ENCODE measurements at regions not wholly inside any gene's neighbourhood (a gene's known extent, or its start where the extent isn't known, plus 50 kb on each side); places are given as distances from the start of the nearest gene placed in this dataset.

- TF ChIP-seq ZNF33A (CRISPR knock-in tag; IDR thresholded peaks at IDR 0.05; ENCODE audit: borderline replicate concordance) (no peak), RARA (CRISPR knock-in tag; IDR thresholded peaks at IDR 0.05) (no peak), HDAC1 (CRISPR knock-in tag; IDR thresholded peaks at IDR 0.05) (no peak)
- Histone ChIP-seq H3K4me2 (ENCODE audit: low read depth, low read length) (no peak overlapping the region), H3K9ac (ENCODE audit: insufficient read depth, low read depth, low read length) (no peak overlapping the region), H3K4me3 (replicated peaks in 1 of 3; ENCODE audit: insufficient read depth in 1 of 3, low read depth in 2 of 3, low read length in 3 of 3) (no peak overlapping the region), H3K9me3 (ENCODE audit: low read length) (no peaks in the 10 kb centered on the region), H3K27ac (ENCODE audit: extremely low read length, insufficient read depth, low read length) (no peak overlapping the region), H3K36me3 (replicated peaks in 1 of 2; ENCODE audit: control insufficient read depth in 1 of 2, insufficient read depth in 2 of 2, low read length in 2 of 2) (no peaks in the 10 kb centered on the region), H2AFZ (ENCODE audit: low read length) (no peak overlapping the region), H4K20me1 (ENCODE audit: insufficient read depth, low read length) (no peaks in the 10 kb centered on the region), H3K27me3 (ENCODE audit: control insufficient read depth in 1 of 2, insufficient read depth in 2 of 2, low read length in 2 of 2) (peaks cover 0 to 11% of the 10 kb centered on the region in 2 experiments; a peak in 2 of 5 replicates), H3K79me2 (ENCODE audit: insufficient read depth, low read length) (no peaks in the 10 kb centered on the region), H3K4me1 (ENCODE audit: insufficient read depth, low read length) (no peaks in the 10 kb centered on the region)
- no peak for DNase-seq (ENCODE audit: low spot score)
- no peak for FAIRE-seq
- no peak for ATAC-seq
- 8% methylated on average over 2 of the region's 2 CpGs for WGBS (ENCODE audit: low lambda C conversion rate)
- intact Hi-C loops (cut with micrococcal nuclease; ENCODE audit: unreplicated experiment): no loop called here
- in situ Hi-C loops (cut with HindIII; ENCODE audit: extremely low pct_ligation_motif_present, low pct_unique_long_range_greater_than_20kb): no loop called here
- BruUV-seq (replicated peaks): no TSS peak
- CTCF ChIA-PET (ENCODE audit: low intra/inter-chr PET ratio, low total read pairs): no interaction called here
- POLR2A ChIA-PET: no interaction called here
These were observed 200.3 kb upstream of the SLC39A10 start for GRCh38 chr2:195456771-195457170.

DNA sequence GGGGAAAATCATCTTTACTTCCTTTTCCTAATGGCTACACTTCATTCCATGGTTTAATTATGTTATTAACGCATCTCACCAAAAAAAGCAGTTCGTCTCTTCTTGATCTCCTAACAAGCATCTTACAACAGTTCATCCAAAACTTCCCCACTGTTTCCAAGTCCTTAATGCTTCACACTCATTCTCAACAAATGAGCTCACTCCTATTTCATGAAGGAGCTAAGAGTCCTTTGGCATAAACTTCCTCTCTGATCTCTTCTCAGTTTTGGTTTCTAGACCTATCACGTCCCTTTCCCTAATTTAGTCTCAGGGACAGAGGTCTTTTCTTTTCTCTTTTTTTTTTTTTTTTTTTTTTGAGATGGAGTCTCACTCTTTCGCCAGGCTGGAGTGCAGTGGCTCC, 205.9 kb upstream of the SLC39A10 start:
- no TSS peak for BruUV-seq (replicated peaks)
- WGBS (ENCODE audit: low lambda C conversion rate): 12% methylated on average over 4 of the region's 4 CpGs
- CTCF ChIA-PET (ENCODE audit: low intra/inter-chr PET ratio, low total read pairs): no interaction called here
- H3K27me3 ChIP-seq (ENCODE audit: control insufficient read depth in 1 of 2, insufficient read depth in 2 of 2, low read length in 2 of 2): peaks cover 0 to 7% of the 10 kb centered on the region in 2 experiments; a peak in 1 of 5 replicates
- no peak overlapping the region for H3K9ac ChIP-seq (ENCODE audit: insufficient read depth, low read depth, low read length)
- POLR2A ChIA-PET: no interaction called here
- intact Hi-C loops (cut with micrococcal nuclease; ENCODE audit: unreplicated experiment) (no loop called here), in situ Hi-C loops (cut with HindIII; ENCODE audit: extremely low pct_ligation_motif_present, low pct_unique_long_range_greater_than_20kb) (no loop called here)
- no peak for FAIRE-seq
- H3K9me3 ChIP-seq (ENCODE audit: low read length): no peaks in the 10 kb centered on the region
- H3K4me2 ChIP-seq (ENCODE audit: low read depth, low read length): no peak overlapping the region
- TF ChIP-seq KDM4B (CRISPR knock-in tag; IDR thresholded peaks at IDR 0.05) (no peak), SIX4 (CRISPR knock-in tag; IDR thresholded peaks at IDR 0.05) (no peak), NFYC (CRISPR knock-in tag; IDR thresholded peaks at IDR 0.05) (no peak), TRIM24 (CRISPR knock-in tag; IDR thresholded peaks at IDR 0.05) (no peak)
- TF ChIP-seq, protein P1, sequence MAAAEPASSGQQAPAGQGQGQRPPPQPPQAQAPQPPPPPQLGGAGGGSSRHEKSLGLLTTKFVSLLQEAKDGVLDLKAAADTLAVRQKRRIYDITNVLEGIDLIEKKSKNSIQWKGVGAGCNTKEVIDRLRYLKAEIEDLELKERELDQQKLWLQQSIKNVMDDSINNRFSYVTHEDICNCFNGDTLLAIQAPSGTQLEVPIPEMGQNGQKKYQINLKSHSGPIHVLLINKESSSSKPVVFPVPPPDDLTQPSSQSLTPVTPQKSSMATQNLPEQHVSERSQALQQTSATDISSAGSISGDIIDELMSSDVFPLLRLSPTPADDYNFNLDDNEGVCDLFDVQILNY (CRISPR knock-in tag; conservative IDR thresholded peaks at IDR 0.05): no peak
- no peak for ATAC-seq
- no peaks in the 10 kb centered on the region for H4K20me1 ChIP-seq (ENCODE audit: insufficient read depth, low read length)
- no peaks in the 10 kb centered on the region for H3K4me1 ChIP-seq (ENCODE audit: insufficient read depth, low read length)
- no peak overlapping the region for H3K27ac ChIP-seq (ENCODE audit: extremely low read length, insufficient read depth, low read length)
- no peaks in the 10 kb centered on the region for H3K79me2 ChIP-seq (ENCODE audit: insufficient read depth, low read length)
- H2AFZ ChIP-seq (ENCODE audit: low read length): no peak overlapping the region
- DNase-seq (ENCODE audit: low spot score): no peak
- no peak overlapping the region for H3K4me3 ChIP-seq (replicated peaks in 1 of 3; ENCODE audit: insufficient read depth in 1 of 3, low read depth in 2 of 3, low read length in 3 of 3)
- H3K36me3 ChIP-seq (replicated peaks in 1 of 2; ENCODE audit: control insufficient read depth in 1 of 2, insufficient read depth in 2 of 2, low read length in 2 of 2): no peaks in the 10 kb centered on the region
